ENCODE measurements at regions not wholly inside any gene's neighbourhood (a gene's known extent, or its start where the extent isn't known, plus 50 kb on each side); places are given as distances from the start of the nearest gene placed in this dataset.

DNA sequence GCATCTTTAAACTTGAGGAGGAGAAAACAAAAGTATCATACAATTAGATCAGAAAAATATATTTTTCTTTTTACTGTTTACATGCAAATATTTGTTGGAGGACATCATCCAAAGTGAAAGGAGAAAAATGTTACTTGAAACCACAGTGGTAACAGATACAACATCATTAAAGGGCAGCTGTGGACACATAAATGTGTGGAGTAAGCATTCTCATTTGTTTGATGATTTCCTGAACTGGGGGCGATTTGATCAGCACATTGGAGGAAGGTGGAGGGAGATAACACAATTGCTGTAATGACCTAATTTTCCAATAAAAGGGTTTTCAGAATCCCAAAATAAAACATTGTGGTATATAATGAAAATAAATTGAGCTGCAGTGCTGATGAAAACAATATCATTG lies 314.5 kb upstream of the HS3ST1 start:
- ATAC-seq (no peak), DNase-seq (no peak)
- H2AFZ ChIP-seq (ENCODE audit: low read length) = no peak overlapping the region
- no peaks in the 10 kb centered on the region for H3F3A ChIP-seq (ENCODE audit: low read length, unreplicated experiment)
- H3K4me3 ChIP-seq (ENCODE audit: low read length) = no peak overlapping the region
- H3K27me3 ChIP-seq (ENCODE audit: low read length) = no peaks in the 10 kb centered on the region
- no peaks in the 10 kb centered on the region for H3K79me2 ChIP-seq (ENCODE audit: low read length)
- no peak overlapping the region for H3K4me2 ChIP-seq (ENCODE audit: low read length)
- BruUV-seq (replicated peaks) = no TSS peak
- TF ChIP-seq EZH2phosphoT487 (IDR thresholded peaks at IDR 0.05; ENCODE audit: borderline replicate concordance, low read length) = no peak
- TF ChIP-seq, protein P1, sequence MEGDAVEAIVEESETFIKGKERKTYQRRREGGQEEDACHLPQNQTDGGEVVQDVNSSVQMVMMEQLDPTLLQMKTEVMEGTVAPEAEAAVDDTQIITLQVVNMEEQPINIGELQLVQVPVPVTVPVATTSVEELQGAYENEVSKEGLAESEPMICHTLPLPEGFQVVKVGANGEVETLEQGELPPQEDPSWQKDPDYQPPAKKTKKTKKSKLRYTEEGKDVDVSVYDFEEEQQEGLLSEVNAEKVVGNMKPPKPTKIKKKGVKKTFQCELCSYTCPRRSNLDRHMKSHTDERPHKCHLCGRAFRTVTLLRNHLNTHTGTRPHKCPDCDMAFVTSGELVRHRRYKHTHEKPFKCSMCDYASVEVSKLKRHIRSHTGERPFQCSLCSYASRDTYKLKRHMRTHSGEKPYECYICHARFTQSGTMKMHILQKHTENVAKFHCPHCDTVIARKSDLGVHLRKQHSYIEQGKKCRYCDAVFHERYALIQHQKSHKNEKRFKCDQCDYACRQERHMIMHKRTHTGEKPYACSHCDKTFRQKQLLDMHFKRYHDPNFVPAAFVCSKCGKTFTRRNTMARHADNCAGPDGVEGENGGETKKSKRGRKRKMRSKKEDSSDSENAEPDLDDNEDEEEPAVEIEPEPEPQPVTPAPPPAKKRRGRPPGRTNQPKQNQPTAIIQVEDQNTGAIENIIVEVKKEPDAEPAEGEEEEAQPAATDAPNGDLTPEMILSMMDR (conservative IDR thresholded peaks at IDR 0.05; ENCODE audit: low read depth, low read length) = no peak
- TF ChIP-seq EZH2 (IDR thresholded peaks at IDR 0.05; ENCODE audit: low read length, unreplicated experiment) = no peak
- ChIA-PET CTCF (no interaction called here), POLR2A (ENCODE audit: unreplicated experiment) (no interaction called here)
- H3K9me2 ChIP-seq (replicated peaks; ENCODE audit: low read length) = no peaks in the 10 kb centered on the region
- H3K36me3 ChIP-seq (ENCODE audit: low read depth, low read length) = no peaks in the 10 kb centered on the region
- H3K9ac ChIP-seq (ENCODE audit: low read length) = no peak overlapping the region
- no peaks in the 10 kb centered on the region for H3K9me3 ChIP-seq (ENCODE audit: low read length)
- intact Hi-C loops (cut with micrococcal nuclease) = no loop called here
- H4K20me1 ChIP-seq (ENCODE audit: low read length) = no peaks in the 10 kb centered on the region
- peaks cover 18% of the 10 kb centered on the region for H3K4me1 ChIP-seq (ENCODE audit: insufficient read depth, low read length)
- H3K27ac ChIP-seq (ENCODE audit: low read length) = no peak overlapping the region

DNA sequence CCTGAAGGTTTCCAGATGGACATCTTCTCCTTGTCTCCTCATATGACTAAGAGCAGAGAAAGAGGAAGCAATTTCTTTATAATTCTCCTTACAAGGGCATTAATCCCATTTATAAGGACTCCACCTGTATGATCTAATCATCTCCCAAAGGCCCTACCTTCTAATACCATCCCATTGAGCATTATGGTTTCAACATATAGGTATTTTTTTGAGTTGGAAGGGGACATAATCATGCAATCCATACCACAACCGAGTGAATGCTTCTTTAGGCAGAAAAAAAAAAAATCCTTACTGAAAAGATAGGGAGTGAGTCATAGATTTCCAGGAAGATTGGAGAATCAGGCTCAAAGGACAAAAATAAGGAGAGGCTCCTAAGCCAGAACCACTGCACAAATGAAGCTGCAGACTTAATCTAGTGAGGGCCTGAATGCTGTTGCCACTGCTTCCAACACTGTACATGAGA lies 312.5 kb upstream of the HS3ST1 start:
- no peak overlapping the region for H3K4me2 ChIP-seq (ENCODE audit: low read length)
- peaks cover 9% of the 10 kb centered on the region; the same call in 1 of the 2 replicates for H3K4me1 ChIP-seq (ENCODE audit: insufficient read depth, low read length)
- TF ChIP-seq EZH2phosphoT487 (IDR thresholded peaks at IDR 0.05; ENCODE audit: borderline replicate concordance, low read length) (no peak), EZH2 (IDR thresholded peaks at IDR 0.05; ENCODE audit: low read length, unreplicated experiment) (no peak)
- TF ChIP-seq, protein P1 (conservative IDR thresholded peaks at IDR 0.05; ENCODE audit: low read depth, low read length) = no peak
- H3K27me3 ChIP-seq (ENCODE audit: low read length) = no peaks in the 10 kb centered on the region
- intact Hi-C loops (cut with micrococcal nuclease) = no loop called here
- ChIA-PET POLR2A (ENCODE audit: unreplicated experiment) (no interaction called here), CTCF (no interaction called here)
- H3K9ac ChIP-seq (ENCODE audit: low read length) = no peak overlapping the region
- H3F3A ChIP-seq (ENCODE audit: low read length, unreplicated experiment) = no peaks in the 10 kb centered on the region
- H3K27ac ChIP-seq (ENCODE audit: low read length) = no peak overlapping the region
- ATAC-seq = no peak
- no TSS peak for BruUV-seq (replicated peaks)
- H3K9me3 ChIP-seq (ENCODE audit: low read length) = no peaks in the 10 kb centered on the region
- DNase-seq = peak; percentile 39
- no peak overlapping the region for H3K4me3 ChIP-seq (ENCODE audit: low read length)
- H3K9me2 ChIP-seq (replicated peaks; ENCODE audit: low read length) = no peaks in the 10 kb centered on the region
- H2AFZ ChIP-seq (ENCODE audit: low read length) = no peak overlapping the region
- no peaks in the 10 kb centered on the region for H3K36me3 ChIP-seq (ENCODE audit: low read depth, low read length)
- H3K79me2 ChIP-seq (ENCODE audit: low read length) = no peaks in the 10 kb centered on the region
- no peaks in the 10 kb centered on the region for H4K20me1 ChIP-seq (ENCODE audit: low read length)

DNA sequence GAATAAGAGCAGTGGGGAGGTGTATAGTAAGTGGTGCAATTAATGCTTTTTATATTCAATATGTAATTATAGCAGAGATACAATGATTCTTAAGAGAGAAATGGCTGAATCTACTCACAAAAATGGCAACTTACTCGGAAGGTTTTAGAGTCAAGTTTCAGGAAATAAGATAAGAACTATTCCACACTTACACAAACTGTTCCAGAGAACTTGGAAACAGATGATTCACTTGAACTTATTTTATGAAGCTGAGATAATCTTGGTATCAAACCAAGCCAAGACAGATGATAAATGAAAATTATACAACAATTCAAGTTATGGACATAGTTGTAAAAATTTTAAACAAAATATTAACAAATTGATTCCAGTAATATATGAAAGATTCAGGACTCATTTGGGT lies 311.3 kb upstream of the HS3ST1 start:
- no peaks in the 10 kb centered on the region for H3K9me2 ChIP-seq (replicated peaks; ENCODE audit: low read length)
- DNase-seq (no peak), ATAC-seq (no peak)
- H3K36me3 ChIP-seq (ENCODE audit: low read depth, low read length) = no peaks in the 10 kb centered on the region
- BruUV-seq (replicated peaks) = no TSS peak
- no peaks in the 10 kb centered on the region for H3K9me3 ChIP-seq (ENCODE audit: low read length)
- CTCF ChIA-PET = no interaction called here
- intact Hi-C loops (cut with micrococcal nuclease) = no loop called here
- POLR2A ChIA-PET (ENCODE audit: unreplicated experiment) = no interaction called here
- peaks cover 9% of the 10 kb centered on the region; the same call in 1 of the 2 replicates for H3K4me1 ChIP-seq (ENCODE audit: insufficient read depth, low read length)
- H3K27ac ChIP-seq (ENCODE audit: low read length) = no peak overlapping the region
- H3K4me3 ChIP-seq (ENCODE audit: low read length) = no peak overlapping the region
- no peaks in the 10 kb centered on the region for H4K20me1 ChIP-seq (ENCODE audit: low read length)
- H3K4me2 ChIP-seq (ENCODE audit: low read length) = no peak overlapping the region
- TF ChIP-seq EZH2 (IDR thresholded peaks at IDR 0.05; ENCODE audit: low read length, unreplicated experiment) (no peak), EZH2phosphoT487 (IDR thresholded peaks at IDR 0.05; ENCODE audit: borderline replicate concordance, low read length) (no peak)
- TF ChIP-seq, protein P1 (conservative IDR thresholded peaks at IDR 0.05; ENCODE audit: low read depth, low read length) = no peak
- no peaks in the 10 kb centered on the region for H3K79me2 ChIP-seq (ENCODE audit: low read length)
- H3K9ac ChIP-seq (ENCODE audit: low read length) = no peak overlapping the region
- no peak overlapping the region for H2AFZ ChIP-seq (ENCODE audit: low read length)
- no peaks in the 10 kb centered on the region for H3F3A ChIP-seq (ENCODE audit: low read length, unreplicated experiment)
- no peaks in the 10 kb centered on the region for H3K27me3 ChIP-seq (ENCODE audit: low read length)

All from PC-3 (cell line).